ENCODE measurements at regions not wholly inside any gene's neighbourhood (a gene's known extent, or its start where the extent isn't known, plus 50 kb on each side); places are given as distances from the start of the nearest gene placed in this dataset.

DNA sequence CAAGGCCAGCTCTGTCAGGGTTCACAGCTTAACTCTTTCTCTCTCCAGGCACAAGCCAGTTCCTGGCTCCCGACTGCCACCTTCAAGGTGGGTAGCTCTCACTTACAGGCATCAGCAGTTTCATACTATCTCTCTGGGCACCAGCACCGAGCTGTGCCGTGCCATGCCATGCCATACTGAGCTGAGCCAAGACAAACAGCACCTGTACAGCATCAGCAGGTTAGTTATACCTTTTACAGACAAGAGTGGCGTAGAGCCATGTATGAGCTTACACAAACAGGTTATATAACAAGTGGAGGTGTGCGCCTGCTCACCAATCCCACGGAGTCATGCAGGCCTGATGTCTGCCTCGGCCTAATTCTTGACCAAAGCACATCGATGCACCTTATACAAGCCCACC is 1098.7 kb downstream of the AACS start:
- TF ChIP-seq, protein P1, sequence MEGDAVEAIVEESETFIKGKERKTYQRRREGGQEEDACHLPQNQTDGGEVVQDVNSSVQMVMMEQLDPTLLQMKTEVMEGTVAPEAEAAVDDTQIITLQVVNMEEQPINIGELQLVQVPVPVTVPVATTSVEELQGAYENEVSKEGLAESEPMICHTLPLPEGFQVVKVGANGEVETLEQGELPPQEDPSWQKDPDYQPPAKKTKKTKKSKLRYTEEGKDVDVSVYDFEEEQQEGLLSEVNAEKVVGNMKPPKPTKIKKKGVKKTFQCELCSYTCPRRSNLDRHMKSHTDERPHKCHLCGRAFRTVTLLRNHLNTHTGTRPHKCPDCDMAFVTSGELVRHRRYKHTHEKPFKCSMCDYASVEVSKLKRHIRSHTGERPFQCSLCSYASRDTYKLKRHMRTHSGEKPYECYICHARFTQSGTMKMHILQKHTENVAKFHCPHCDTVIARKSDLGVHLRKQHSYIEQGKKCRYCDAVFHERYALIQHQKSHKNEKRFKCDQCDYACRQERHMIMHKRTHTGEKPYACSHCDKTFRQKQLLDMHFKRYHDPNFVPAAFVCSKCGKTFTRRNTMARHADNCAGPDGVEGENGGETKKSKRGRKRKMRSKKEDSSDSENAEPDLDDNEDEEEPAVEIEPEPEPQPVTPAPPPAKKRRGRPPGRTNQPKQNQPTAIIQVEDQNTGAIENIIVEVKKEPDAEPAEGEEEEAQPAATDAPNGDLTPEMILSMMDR (IDR thresholded peaks at IDR 0.05), result no peak
- no peak for TF ChIP-seq POLR2A (IDR thresholded peaks at IDR 0.05)
- H3K4me1 ChIP-seq, result no peaks in the 10 kb centered on the region
- no peak for DNase-seq
- H3K27ac ChIP-seq, result no peak overlapping the region
- no peaks in the 10 kb centered on the region for H3K36me3 ChIP-seq
- intact Hi-C loops (cut with DNase I), result no loop called here
- H3K9me3 ChIP-seq, result no peaks in the 10 kb centered on the region
- H3K4me3 ChIP-seq, result no peak overlapping the region
- H3K27me3 ChIP-seq, result no peaks in the 10 kb centered on the region
- WGBS, 2 donors, result 50 to 90% methylated on average over 2 to 7 of the region's 8 CpGs

DNA sequence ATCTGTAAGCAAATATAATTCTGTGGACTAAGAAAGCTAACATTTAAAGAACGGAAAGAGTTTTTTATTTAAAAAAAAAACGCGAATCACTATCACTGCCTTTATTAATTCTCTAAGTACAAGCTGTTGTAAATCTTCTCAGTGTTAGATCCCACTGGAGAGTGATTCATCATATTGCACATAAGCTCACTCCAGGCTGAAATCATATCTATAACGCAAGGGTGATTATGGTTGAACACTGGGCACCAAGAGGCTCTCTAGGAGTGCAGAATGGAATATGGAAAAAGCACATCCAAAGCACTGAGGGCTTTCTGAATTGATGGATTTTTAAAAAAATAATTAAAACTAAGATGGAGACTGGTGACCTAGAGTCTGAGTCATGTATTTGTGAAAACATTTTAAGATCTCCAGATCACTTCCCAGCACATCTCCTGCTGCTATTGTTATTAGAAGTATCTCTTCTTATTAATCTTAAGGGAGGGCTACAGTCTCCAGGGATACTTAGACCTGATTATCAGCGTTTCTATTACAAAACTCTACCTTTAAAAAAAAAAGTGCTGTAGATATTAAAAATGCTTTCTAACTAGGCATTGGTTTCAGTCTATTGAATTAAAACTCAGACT is 1106.8 kb downstream of the AACS start:
- Histone ChIP-seq H3K9me3 (no peaks in the 10 kb centered on the region), H3K27me3 (no peaks in the 10 kb centered on the region), H3K27ac (no peak overlapping the region), H3K4me3 (no peak overlapping the region), H3K4me1 (no peaks in the 10 kb centered on the region), H3K36me3 (no peaks in the 10 kb centered on the region)
- WGBS, 2 donors, result 76 to 78% methylated on average over 5 of the region's 5 CpGs
- intact Hi-C loops (cut with DNase I), result no loop called here
- DNase-seq, result no peak
- TF ChIP-seq, protein P1 (IDR thresholded peaks at IDR 0.05), result no peak
- TF ChIP-seq POLR2A (IDR thresholded peaks at IDR 0.05), result no peak

DNA sequence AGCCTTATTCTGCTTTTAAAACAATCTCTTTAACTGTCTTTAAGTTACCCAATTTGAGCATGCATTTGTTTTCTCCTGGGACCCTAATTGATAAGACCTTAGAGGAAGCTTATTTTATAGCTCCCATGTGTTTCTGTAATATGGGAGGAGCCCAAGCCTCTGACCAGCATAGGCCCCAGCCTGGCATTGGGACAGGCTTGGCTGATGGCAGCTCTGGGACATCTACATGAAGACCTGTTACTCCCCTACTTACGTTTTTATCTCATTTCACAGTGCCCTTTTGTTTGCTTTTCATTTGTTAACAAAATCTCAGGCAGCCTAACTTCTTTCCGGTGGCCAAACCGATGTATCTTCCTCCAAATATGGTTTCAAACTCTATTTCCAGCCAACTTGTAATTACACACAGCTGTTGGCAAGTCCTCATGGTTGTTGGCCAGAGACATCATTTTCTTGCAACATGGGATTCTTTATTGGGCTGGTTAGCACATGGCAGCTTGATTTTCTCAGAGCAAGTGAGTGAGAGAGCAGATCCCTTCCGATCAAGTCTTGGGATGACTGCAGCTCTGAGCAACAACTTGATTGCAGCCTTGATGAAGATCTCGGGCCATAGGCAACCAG is 1117.5 kb downstream of the AACS start:
- intact Hi-C loops (cut with DNase I), result no loop called here
- no peak overlapping the region for H3K27ac ChIP-seq
- H3K4me3 ChIP-seq, result no peak overlapping the region
- TF ChIP-seq, protein P1 (IDR thresholded peaks at IDR 0.05), result no peak
- TF ChIP-seq POLR2A (IDR thresholded peaks at IDR 0.05), result no peak
- no peaks in the 10 kb centered on the region for H3K9me3 ChIP-seq
- DNase-seq, result no peak
- H3K4me1 ChIP-seq, result no peaks in the 10 kb centered on the region
- H3K27me3 ChIP-seq, result no peaks in the 10 kb centered on the region
- no peaks in the 10 kb centered on the region for H3K36me3 ChIP-seq
- 41 to 43% methylated on average over 5 of the region's 5 CpGs for WGBS, 2 donors

DNA sequence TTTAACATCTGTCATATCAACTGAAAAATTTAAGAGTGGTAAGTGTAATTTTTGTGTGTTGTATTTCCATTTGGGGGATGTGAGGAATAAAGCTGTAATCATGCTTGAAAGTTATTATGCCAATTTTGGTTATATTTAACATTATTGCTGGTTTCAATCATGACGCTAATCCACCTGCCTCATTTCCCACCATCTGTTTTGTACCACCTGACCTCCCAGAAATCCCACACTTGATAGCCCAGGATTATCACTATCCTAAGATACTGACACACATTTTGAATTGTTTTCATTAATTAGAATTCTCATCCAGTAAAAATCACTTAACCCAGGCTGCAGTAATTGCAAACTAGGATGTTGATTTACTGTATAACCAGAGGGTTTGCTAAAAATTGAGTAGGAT is 1119.8 kb downstream of the AACS start:
- WGBS, 2 donors, result 79 to 95% methylated on average over 1 of the region's 1 CpG
- no peak for TF ChIP-seq POLR2A (IDR thresholded peaks at IDR 0.05)
- TF ChIP-seq, protein P1 (IDR thresholded peaks at IDR 0.05), result no peak
- no peak for DNase-seq
- Histone ChIP-seq H3K4me3 (no peak overlapping the region), H3K27me3 (peaks cover 0 to 15% (median 0%) of the 10 kb centered on the region in 4 donors), H3K27ac (no peak overlapping the region), H3K4me1 (no peaks in the 10 kb centered on the region), H3K9me3 (no peaks in the 10 kb centered on the region), H3K36me3 (no peaks in the 10 kb centered on the region)
- intact Hi-C loops (cut with DNase I), result no loop called here

DNA sequence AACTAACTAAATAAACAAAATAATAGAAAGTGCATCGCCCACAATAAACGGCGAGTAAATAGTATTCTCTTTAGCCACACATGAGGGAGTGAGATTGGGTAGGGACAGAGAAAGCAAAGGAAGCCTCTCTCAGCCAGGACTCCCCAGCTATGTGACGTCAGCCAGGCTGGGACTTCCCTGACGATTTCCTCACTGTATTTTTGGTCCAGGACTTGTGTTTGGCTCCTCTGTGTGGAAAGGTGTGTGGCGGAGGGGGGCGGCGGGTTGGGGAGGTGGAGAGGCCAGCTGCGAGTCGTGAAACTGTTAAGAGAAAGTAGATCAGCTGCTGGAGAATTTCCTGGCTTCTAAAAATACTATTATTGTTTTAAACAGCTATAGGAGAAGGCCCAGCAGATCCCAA is 1124.6 kb downstream of the AACS start:
- no peak for TF ChIP-seq POLR2A (IDR thresholded peaks at IDR 0.05)
- TF ChIP-seq, protein P1 (IDR thresholded peaks at IDR 0.05), result no peak
- Histone ChIP-seq H3K4me3 (no peak overlapping the region), H3K9me3 (no peaks in the 10 kb centered on the region), H3K4me1 (peaks cover 4 to 13% (median 7%) of the 10 kb centered on the region in 3 donors), H3K36me3 (no peaks in the 10 kb centered on the region), H3K27me3 (peaks cover 0 to 39% (median 2%) of the 10 kb centered on the region in 4 donors), H3K27ac (no peak overlapping the region)
- no peak for DNase-seq
- intact Hi-C loops (cut with DNase I), result no loop called here
- WGBS, 2 donors, result 61 to 65% methylated on average over 7 of the region's 10 CpGs
